Transverse colon (tissue), 4 donors: ENCODE measurements at regions not wholly inside any gene's neighbourhood (a gene's known extent, or its start where the extent isn't known, plus 50 kb on each side); places are given as distances from the start of the nearest gene placed in this dataset.

Experiments used
- DNase-seq: peaks from one replicate; pipeline ENCODE4 v3.0.0-alpha.2; 2019
- H3K27ac ChIP-seq, 4 donors: fragments of 200-600 bp; sonication (generic); 2 replicates each; pipeline ENCODE4 v1.5.1; 2016 to 2018; ENCODE audit warnings: inconsistent platforms in 4 of 4
- H3K27me3 ChIP-seq: fragments of 200-600 bp; sonication (generic); 2 replicates; pipeline ENCODE4 v1.5.1; 2017; ENCODE audit warnings: inconsistent platforms
- H3K36me3 ChIP-seq, 4 donors: fragments of 200-600 bp; sonication (generic); 2 replicates each; pipeline ENCODE4 v1.5.1; 2017 to 2019; ENCODE audit warnings: inconsistent platforms in 4 of 4
- H3K4me1 ChIP-seq, 4 donors: fragments of 200-600 bp; sonication (generic); 2 replicates each; pipeline ENCODE4 v1.5.1; 2017 to 2020; ENCODE audit warnings: inconsistent platforms in 4 of 4
- H3K4me3 ChIP-seq, 4 donors: fragments of 200-600 bp; sonication (generic); 1 replicate in 1 of 4; 2 replicates in 3 of 4; pipeline versions ENCODE4 v1.5.1 to v1.6.1; 2017 to 2019; ENCODE audit warnings: inconsistent platforms in 4 of 4
- H3K9me3 ChIP-seq, 2 donors: fragments of 200-600 bp; sonication (generic); 2 replicates each; pipeline ENCODE4 v1.5.1; 2017 to 2019; ENCODE audit warnings: inconsistent platforms in 2 of 2
- EP300 ChIP-seq: sonication (generic); formaldehyde crosslinking; IDR thresholded peaks from one replicate; pipeline ENCODE4 v1.6.1; 2017; ENCODE audit warnings: antibody characterized with exemption, low read depth
- POLR2A ChIP-seq: fragments of 450-650 bp; IDR thresholded peaks from one replicate; pipeline ENCODE4 v1.6.1; 2016; ENCODE audit warnings: antibody characterized with exemption, mild to moderate bottlenecking, moderate library complexity
- POLR2AphosphoS5 ChIP-seq, 3 donors: sonication (generic); formaldehyde crosslinking; IDR thresholded peaks; one replicate each; pipeline ENCODE4 v1.6.1; 2016; ENCODE audit warnings: antibody characterized with exemption in 3 of 3
- WGBS, 2 donors: methylation state at CpG; one replicate each; pipeline ENCODE4 v1.1.5; 2018; ENCODE audit warnings: low coverage in 1 of 2; 5-methylcytosine and 5-hydroxymethylcytosine counted together
- in situ Hi-C, 4 donors: fragments of 200-750 bp; cut with MboI; loops; one replicate each; pipeline versions ENCODE4 v1.15.0 to v1.15.1; 2017; ENCODE audit warnings: low sequenced_read_pairs in 3 of 4, low pct_ligation_motif_present in 1 of 4, low pct_unique_long_range_greater_than_20kb in 1 of 4
- intact Hi-C: fragments of 100-400 bp; cut with DNase I; formaldehyde crosslinking; loops from one replicate; pipeline ENCODE4 v1.15.1; 2023; ENCODE audit warnings: low total_unique reads
- TF ChIP-seq, protein P1 (sequence below), 5 experiments: fragments of 200-600 bp in 3 of 5; fragments of 450-650 bp in 2 of 5; sonication (generic) in 3 of 5; IDR thresholded peaks; 1 replicate in 2 of 5; 2 replicates in 3 of 5; pipeline ENCODE4 v1.5.1; 2016 to 2017; ENCODE audit warnings: antibody characterized with exemption in 5 of 5, inconsistent platforms in 3 of 5, mild to moderate bottlenecking in 2 of 5, moderate library complexity in 1 of 5

DNA sequence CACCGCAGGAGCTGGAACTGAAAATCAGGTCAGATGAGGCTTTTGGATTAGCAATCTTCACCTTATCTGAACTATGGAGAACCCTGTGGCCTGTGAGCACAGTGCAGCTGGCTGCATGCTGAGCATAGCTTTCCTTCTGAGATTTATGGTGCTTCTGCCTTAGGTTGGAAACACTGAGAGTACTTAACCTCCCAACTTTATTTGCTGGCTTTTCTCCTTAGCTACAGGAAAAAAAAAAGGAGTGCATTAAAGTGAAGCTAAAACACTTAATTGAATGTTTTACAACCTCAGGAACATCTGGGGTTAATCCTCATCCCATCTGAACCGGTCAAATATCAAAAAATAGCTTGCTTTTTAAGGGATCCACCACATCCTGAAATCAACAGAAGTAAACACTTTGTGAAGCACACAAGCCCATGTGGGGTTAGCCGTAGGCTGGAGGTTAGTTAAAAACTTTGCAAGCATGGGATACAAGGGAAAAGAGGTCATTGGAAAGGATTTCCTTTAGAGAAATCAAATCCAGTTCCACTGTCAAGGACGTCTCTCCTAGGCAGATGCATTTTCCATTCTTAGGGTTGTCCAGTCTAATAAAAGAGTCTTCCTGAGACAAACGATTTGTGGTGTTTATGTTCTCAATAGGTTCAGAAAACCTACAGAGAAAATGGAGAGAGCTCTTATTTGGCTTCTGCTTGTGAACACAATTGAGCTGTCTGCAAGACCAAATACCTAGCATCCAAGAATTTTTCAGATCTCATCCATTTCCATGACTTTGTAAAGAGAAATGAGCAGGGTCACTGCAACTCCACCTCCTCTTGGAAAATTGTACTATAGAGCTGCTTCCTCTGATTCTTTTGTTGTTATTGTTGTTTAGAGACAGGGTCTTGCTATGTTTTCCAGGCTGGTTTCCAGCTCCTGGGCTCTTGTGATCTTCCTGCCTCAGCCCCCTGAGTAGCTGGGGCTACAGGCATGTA, 470.4 kb upstream of the IGFBP3 start:
- WGBS, 2 donors: 31 to 34% methylated on average over 2 to 5 of the region's 5 CpGs
- Histone ChIP-seq H3K27me3 (no peaks in the 10 kb centered on the region), H3K4me3 (no peak overlapping the region), H3K9me3 (no peaks in the 10 kb centered on the region), H3K36me3 (no peaks in the 10 kb centered on the region), H3K4me1 (peaks cover 0 to 15% (median 2%) of the 10 kb centered on the region in 4 donors), H3K27ac (peak overlapping the region; percentile 41 to 61 (median 44))
- no peak for DNase-seq
- TF ChIP-seq, protein P1, sequence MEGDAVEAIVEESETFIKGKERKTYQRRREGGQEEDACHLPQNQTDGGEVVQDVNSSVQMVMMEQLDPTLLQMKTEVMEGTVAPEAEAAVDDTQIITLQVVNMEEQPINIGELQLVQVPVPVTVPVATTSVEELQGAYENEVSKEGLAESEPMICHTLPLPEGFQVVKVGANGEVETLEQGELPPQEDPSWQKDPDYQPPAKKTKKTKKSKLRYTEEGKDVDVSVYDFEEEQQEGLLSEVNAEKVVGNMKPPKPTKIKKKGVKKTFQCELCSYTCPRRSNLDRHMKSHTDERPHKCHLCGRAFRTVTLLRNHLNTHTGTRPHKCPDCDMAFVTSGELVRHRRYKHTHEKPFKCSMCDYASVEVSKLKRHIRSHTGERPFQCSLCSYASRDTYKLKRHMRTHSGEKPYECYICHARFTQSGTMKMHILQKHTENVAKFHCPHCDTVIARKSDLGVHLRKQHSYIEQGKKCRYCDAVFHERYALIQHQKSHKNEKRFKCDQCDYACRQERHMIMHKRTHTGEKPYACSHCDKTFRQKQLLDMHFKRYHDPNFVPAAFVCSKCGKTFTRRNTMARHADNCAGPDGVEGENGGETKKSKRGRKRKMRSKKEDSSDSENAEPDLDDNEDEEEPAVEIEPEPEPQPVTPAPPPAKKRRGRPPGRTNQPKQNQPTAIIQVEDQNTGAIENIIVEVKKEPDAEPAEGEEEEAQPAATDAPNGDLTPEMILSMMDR (IDR thresholded peaks at IDR 0.05): peak in 1 of 5 experiments; percentile 25
- TF ChIP-seq POLR2A (no peak), EP300 (no peak), POLR2AphosphoS5 (IDR thresholded peaks at IDR 0.05) (peak in 1 of 3 donors; percentile 19)
- intact Hi-C loops: loop anchor here (10.0 kb wide), 1 partner anchor 183 kb away; no protein-coding TSS in a partner anchor
- in situ Hi-C loops: no loop called here

DNA sequence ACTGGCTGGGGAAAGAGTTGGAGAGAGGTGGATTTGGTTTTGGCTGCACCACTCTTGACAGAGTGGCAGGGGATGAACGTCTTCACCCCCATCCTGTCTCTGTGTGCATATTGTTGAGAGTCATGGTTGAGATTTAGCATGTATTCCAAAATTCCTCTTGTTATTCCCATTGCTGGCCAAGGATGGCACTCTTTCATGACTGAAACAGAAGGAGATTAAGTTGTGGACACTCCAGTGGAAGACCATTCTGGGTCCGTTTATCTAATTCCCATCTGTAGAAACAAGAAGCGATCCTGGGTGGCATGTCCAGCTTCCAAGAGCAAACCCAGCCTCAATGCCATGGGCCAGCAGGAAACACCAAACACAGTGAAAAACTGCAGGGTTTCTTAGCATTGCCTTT, 469.0 kb upstream of the IGFBP3 start:
- H3K36me3 ChIP-seq: no peaks in the 10 kb centered on the region
- whole genome bisulfite sequencing, 2 donors: 77 to 82% methylated on average over 2 to 3 of the region's 3 CpGs
- TF ChIP-seq, protein P1 (IDR thresholded peaks at IDR 0.05): no peak
- TF ChIP-seq POLR2A (no peak), POLR2AphosphoS5 (IDR thresholded peaks at IDR 0.05) (no peak)
- in situ Hi-C loops (no loop called here), intact Hi-C loops (loop anchor here (10.0 kb wide), 1 partner anchor 185 kb away; no protein-coding TSS in a partner anchor)
- no peaks in the 10 kb centered on the region for H3K9me3 ChIP-seq
- H3K27ac ChIP-seq: no peak overlapping the region
- H3K27me3 ChIP-seq: no peaks in the 10 kb centered on the region
- peaks cover 0 to 15% (median 2%) of the 10 kb centered on the region in 4 donors for H3K4me1 ChIP-seq
- no peak overlapping the region for H3K4me3 ChIP-seq
- no peak for DNase-seq

DNA sequence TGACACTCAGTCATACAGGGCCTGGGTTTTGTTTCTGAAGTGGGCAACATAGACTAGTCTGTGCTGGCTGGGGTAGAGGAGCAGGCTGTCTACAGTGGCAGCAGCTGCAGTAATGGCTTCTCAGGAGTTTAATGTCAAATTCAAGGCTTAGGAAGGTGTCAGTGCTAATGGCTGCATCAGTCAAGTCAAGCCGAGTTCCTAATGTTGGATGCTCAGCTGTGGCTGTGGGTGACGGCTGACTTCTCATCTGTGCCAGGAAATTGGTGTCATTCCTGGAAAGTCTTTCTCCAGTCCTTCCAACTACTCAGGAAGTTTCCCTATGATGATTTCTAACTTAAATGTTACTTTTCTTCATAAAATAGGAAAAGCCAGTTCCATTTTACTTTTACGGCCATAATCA, 468.1 kb upstream of the IGFBP3 start:
- intact Hi-C loops (no loop called here), in situ Hi-C loops (no loop called here)
- WGBS, 2 donors: 76 to 80% methylated on average over 1 to 3 of the region's 3 CpGs
- TF ChIP-seq EP300 (no peak), POLR2AphosphoS5 (IDR thresholded peaks at IDR 0.05) (no peak), POLR2A (no peak)
- TF ChIP-seq, protein P1 (IDR thresholded peaks at IDR 0.05): no peak
- Histone ChIP-seq H3K4me1 (peaks cover 0 to 15% (median 2%) of the 10 kb centered on the region in 4 donors), H3K9me3 (no peaks in the 10 kb centered on the region), H3K27ac (no peak overlapping the region), H3K36me3 (no peaks in the 10 kb centered on the region), H3K27me3 (no peaks in the 10 kb centered on the region), H3K4me3 (no peak overlapping the region)
- DNase-seq: no peak

DNA sequence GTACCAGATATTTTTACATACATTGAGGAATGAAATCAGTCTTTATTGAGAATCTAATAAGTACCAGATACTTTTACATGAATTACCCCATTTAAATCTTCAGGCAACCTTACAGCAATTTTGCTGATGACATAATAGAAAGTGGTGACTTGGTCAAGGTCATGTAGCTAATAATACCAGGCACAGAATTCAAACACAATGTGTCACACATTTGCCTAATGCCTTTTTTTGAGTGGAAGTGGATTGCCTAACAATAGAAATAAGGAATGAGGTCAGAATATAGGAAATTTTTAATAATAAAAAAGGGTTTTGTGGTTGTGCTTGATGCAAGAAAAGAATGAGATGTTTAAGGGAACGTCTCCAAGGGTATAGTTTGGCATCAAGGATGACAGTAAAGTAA, 466.6 kb upstream of the IGFBP3 start:
- 47 to 62% methylated on average over 1 of the region's 1 CpG for WGBS, 2 donors
- in situ Hi-C loops: no loop called here
- no peaks in the 10 kb centered on the region for H3K27me3 ChIP-seq

More for the DNA sequence above, 466.6 kb upstream of the IGFBP3 start:
- H3K4me3 ChIP-seq: no peak overlapping the region
- H3K4me1 ChIP-seq: peaks cover 0 to 15% (median 2%) of the 10 kb centered on the region in 4 donors
- H3K27ac ChIP-seq: no peak overlapping the region
- TF ChIP-seq EP300 (no peak), POLR2A (no peak), POLR2AphosphoS5 (IDR thresholded peaks at IDR 0.05) (no peak)
- TF ChIP-seq, protein P1 (IDR thresholded peaks at IDR 0.05): no peak
- no peak for DNase-seq
- no peaks in the 10 kb centered on the region for H3K9me3 ChIP-seq
- no peaks in the 10 kb centered on the region for H3K36me3 ChIP-seq
- intact Hi-C loops: no loop called here
